ENCODE measurements at regions not wholly inside any gene's neighbourhood (a gene's known extent, or its start where the extent isn't known, plus 50 kb on each side); places are given as distances from the start of the nearest gene placed in this dataset.

- TF ChIP-seq EZH2phosphoT487 (IDR thresholded peaks at IDR 0.05; ENCODE audit: borderline replicate concordance, low read length) (no peak), EZH2 (IDR thresholded peaks at IDR 0.05; ENCODE audit: low read length, unreplicated experiment) (no peak)
- TF ChIP-seq, protein P1, sequence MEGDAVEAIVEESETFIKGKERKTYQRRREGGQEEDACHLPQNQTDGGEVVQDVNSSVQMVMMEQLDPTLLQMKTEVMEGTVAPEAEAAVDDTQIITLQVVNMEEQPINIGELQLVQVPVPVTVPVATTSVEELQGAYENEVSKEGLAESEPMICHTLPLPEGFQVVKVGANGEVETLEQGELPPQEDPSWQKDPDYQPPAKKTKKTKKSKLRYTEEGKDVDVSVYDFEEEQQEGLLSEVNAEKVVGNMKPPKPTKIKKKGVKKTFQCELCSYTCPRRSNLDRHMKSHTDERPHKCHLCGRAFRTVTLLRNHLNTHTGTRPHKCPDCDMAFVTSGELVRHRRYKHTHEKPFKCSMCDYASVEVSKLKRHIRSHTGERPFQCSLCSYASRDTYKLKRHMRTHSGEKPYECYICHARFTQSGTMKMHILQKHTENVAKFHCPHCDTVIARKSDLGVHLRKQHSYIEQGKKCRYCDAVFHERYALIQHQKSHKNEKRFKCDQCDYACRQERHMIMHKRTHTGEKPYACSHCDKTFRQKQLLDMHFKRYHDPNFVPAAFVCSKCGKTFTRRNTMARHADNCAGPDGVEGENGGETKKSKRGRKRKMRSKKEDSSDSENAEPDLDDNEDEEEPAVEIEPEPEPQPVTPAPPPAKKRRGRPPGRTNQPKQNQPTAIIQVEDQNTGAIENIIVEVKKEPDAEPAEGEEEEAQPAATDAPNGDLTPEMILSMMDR (conservative IDR thresholded peaks at IDR 0.05; ENCODE audit: low read depth, low read length), result no peak
These were observed 73.4 kb upstream of the STOX2 start for GRCh38 chr4:183831683-183832082.
